ENCODE measurements at regions not wholly inside any gene's neighbourhood (a gene's known extent, or its start where the extent isn't known, plus 50 kb on each side); places are given as distances from the start of the nearest gene placed in this dataset.

DNA sequence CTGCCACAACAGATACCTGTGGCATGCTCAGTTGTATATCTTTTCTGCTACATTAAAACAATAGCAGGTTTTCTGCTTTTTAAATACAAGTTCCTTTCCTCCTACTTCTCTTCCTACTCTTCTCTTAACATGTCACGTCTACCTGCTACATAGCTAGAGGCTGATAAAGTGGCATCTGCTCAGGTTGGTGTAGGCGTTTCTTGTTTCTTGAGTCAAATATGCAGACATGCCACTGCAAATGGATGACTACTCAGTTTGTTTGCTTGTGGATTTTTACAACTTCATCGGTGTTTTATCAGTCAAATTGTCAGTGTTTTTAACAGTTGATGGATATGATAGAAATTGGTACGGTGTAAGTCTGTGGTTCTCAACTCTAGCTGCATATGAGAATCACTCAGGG lies 525.7 kb downstream of the TLE4 start:
- no peaks in the 10 kb centered on the region for H3K36me3 ChIP-seq (ENCODE audit: control insufficient read depth in 2 of 2, extremely low read depth in 1 of 2, insufficient read depth in 2 of 2, low read length in 2 of 2)
- H3K4me2 ChIP-seq (ENCODE audit: control insufficient read depth, extremely low read depth, insufficient read depth, low read depth, low read length) = no peak overlapping the region
- H3K9me3 ChIP-seq (ENCODE audit: control insufficient read depth, low read depth, low read length) = no peaks in the 10 kb centered on the region
- no peak overlapping the region for H3K9ac ChIP-seq (ENCODE audit: control insufficient read depth, extremely low read depth, insufficient read depth, low read length)
- H3K27me3 ChIP-seq (ENCODE audit: control insufficient read depth, extremely low read depth, insufficient read depth, low read length) = no peaks in the 10 kb centered on the region
- TF ChIP-seq, protein P1, sequence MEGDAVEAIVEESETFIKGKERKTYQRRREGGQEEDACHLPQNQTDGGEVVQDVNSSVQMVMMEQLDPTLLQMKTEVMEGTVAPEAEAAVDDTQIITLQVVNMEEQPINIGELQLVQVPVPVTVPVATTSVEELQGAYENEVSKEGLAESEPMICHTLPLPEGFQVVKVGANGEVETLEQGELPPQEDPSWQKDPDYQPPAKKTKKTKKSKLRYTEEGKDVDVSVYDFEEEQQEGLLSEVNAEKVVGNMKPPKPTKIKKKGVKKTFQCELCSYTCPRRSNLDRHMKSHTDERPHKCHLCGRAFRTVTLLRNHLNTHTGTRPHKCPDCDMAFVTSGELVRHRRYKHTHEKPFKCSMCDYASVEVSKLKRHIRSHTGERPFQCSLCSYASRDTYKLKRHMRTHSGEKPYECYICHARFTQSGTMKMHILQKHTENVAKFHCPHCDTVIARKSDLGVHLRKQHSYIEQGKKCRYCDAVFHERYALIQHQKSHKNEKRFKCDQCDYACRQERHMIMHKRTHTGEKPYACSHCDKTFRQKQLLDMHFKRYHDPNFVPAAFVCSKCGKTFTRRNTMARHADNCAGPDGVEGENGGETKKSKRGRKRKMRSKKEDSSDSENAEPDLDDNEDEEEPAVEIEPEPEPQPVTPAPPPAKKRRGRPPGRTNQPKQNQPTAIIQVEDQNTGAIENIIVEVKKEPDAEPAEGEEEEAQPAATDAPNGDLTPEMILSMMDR (optimal IDR thresholded peaks at IDR 0.05 in 1 of 3, IDR thresholded peaks at IDR 0.05 in 1 of 3, conservative IDR thresholded peaks at IDR 0.05 in 1 of 3; ENCODE audit: extremely low read depth in 1 of 3, insufficient read depth in 2 of 3, low read length in 3 of 3) = no peak
- no peak for TF ChIP-seq EZH2 (IDR thresholded peaks at IDR 0.05; ENCODE audit: low read length)
- H3K4me1 ChIP-seq (ENCODE audit: control insufficient read depth, extremely low read depth, insufficient read depth, low read length) = no peaks in the 10 kb centered on the region
- H3K9me1 ChIP-seq (ENCODE audit: control insufficient read depth, extremely low read depth, insufficient read depth, low read length) = no peaks in the 10 kb centered on the region
- dilution Hi-C loops (cut with MboI; ENCODE audit: extremely low pct_ligation_motif_present, low sequenced_read_pairs) = no loop called here
- H2AFZ ChIP-seq (ENCODE audit: control insufficient read depth, low read length) = no peak overlapping the region
- H3K4me3 ChIP-seq (ENCODE audit: control insufficient read depth in 2 of 3, extremely low read depth in 1 of 3, insufficient read depth in 2 of 3, low read depth in 1 of 3, low read length in 3 of 3) = no peak overlapping the region
- DNase-seq (ENCODE audit: low read depth, low spot score) (no peak), FAIRE-seq (no peak)
- H3K79me2 ChIP-seq (ENCODE audit: control insufficient read depth, insufficient read depth, low read length) = no peaks in the 10 kb centered on the region
- H3K27ac ChIP-seq (ENCODE audit: control insufficient read depth, insufficient read depth, low read length) = no peak overlapping the region
- no peaks in the 10 kb centered on the region for H4K20me1 ChIP-seq (ENCODE audit: control insufficient read depth, extremely low read depth, insufficient read depth, low read length)

DNA sequence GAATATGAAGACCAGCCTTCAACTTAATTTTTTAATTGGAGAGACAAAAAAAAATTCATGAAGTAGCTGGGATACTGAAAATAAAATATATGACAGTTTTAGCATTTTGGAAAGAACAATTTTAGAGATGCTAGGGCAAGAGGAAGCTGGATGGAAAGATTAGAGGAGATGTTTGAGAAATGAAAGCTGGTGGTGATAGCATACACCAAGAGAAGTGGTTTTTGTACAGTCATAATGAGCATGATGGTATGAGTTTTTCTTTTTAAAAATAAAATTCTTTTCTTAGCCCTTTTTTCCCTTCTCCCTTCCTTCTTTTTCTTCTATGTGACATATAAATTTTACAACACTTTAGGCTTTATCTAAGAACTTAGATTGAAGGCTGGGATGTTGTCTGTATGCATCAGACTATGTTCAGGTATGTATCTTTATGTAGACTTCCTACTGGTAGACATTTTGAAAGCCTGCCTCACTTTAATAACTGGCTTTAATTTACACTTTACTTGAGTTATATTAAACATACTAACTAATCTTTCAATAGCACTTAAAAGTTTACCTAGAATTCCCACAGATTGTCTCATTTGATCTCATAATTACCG lies 522.5 kb downstream of the TLE4 start:
- no peak for TF ChIP-seq EZH2 (IDR thresholded peaks at IDR 0.05; ENCODE audit: low read length)
- TF ChIP-seq, protein P1 (optimal IDR thresholded peaks at IDR 0.05 in 1 of 3, IDR thresholded peaks at IDR 0.05 in 1 of 3, conservative IDR thresholded peaks at IDR 0.05 in 1 of 3; ENCODE audit: extremely low read depth in 1 of 3, insufficient read depth in 2 of 3, low read length in 3 of 3) = no peak
- Histone ChIP-seq H2AFZ (ENCODE audit: control insufficient read depth, low read length) (no peak overlapping the region), H3K27ac (ENCODE audit: control insufficient read depth, insufficient read depth, low read length) (no peak overlapping the region), H3K27me3 (ENCODE audit: control insufficient read depth, extremely low read depth, insufficient read depth, low read length) (no peaks in the 10 kb centered on the region), H3K9me1 (ENCODE audit: control insufficient read depth, extremely low read depth, insufficient read depth, low read length) (no peaks in the 10 kb centered on the region), H3K4me2 (ENCODE audit: control insufficient read depth, extremely low read depth, insufficient read depth, low read depth, low read length) (no peak overlapping the region), H4K20me1 (ENCODE audit: control insufficient read depth, extremely low read depth, insufficient read depth, low read length) (no peaks in the 10 kb centered on the region), H3K4me1 (ENCODE audit: control insufficient read depth, extremely low read depth, insufficient read depth, low read length) (no peaks in the 10 kb centered on the region), H3K79me2 (ENCODE audit: control insufficient read depth, insufficient read depth, low read length) (no peaks in the 10 kb centered on the region), H3K9me3 (ENCODE audit: control insufficient read depth, low read depth, low read length) (no peaks in the 10 kb centered on the region), H3K9ac (ENCODE audit: control insufficient read depth, extremely low read depth, insufficient read depth, low read length) (no peak overlapping the region), H3K4me3 (ENCODE audit: control insufficient read depth in 2 of 3, extremely low read depth in 1 of 3, insufficient read depth in 2 of 3, low read depth in 1 of 3, low read length in 3 of 3) (no peak overlapping the region), H3K36me3 (ENCODE audit: control insufficient read depth in 2 of 2, extremely low read depth in 1 of 2, insufficient read depth in 2 of 2, low read length in 2 of 2) (no peaks in the 10 kb centered on the region)
- dilution Hi-C loops (cut with MboI; ENCODE audit: extremely low pct_ligation_motif_present, low sequenced_read_pairs) = no loop called here
- FAIRE-seq = no peak
- DNase-seq (ENCODE audit: low read depth, low spot score) = no peak
